Heart left ventricle (tissue), 16 donors: ENCODE measurements at regions not wholly inside any gene's neighbourhood (a gene's known extent, or its start where the extent isn't known, plus 50 kb on each side); places are given as distances from the start of the nearest gene placed in this dataset.
"Not testable (repeated sequence)": the region's sequence is repeated elsewhere in the genome, so short reads cannot be mapped to it uniquely, and the experiment has no call there.

ENCODE experiments used
- ATAC-seq, 4 donors: fragments of 200-7000 bp; cut with Tn5 transposase; one replicate each; pipeline ENCODE4 v1.9.1; 2020 to 2022; ENCODE audit warnings: moderate library complexity in 4 of 4, mild to moderate bottlenecking in 3 of 4, moderate number of reproducible peaks in 1 of 4
- DNase-seq, 5 donors: peaks; one replicate each; pipeline ENCODE4 v3.0.0-alpha.2; 2020
- H3K27ac ChIP-seq, 12 donors: fragments of 200-600 bp; sonication (generic) in 4 of 12; one replicate each; pipeline versions ENCODE4 v1.5.0 to v1.8.0; 2016 to 2022; ENCODE audit warnings: mild to moderate bottlenecking in 2 of 12
- H3K27me3 ChIP-seq, 9 donors: fragments of 200-600 bp; sonication (generic) in 2 of 9; one replicate each; pipeline versions ENCODE4 v1.5.1 to v1.8.0; 2016 to 2022; ENCODE audit warnings: mild to moderate bottlenecking in 3 of 9
- H3K36me3 ChIP-seq, 9 donors: fragments of 200-600 bp; sonication (generic) in 2 of 9; one replicate each; pipeline versions ENCODE4 v1.5.0 to v1.8.0; 2018 to 2022; ENCODE audit warnings: mild to moderate bottlenecking in 2 of 9
- H3K4me1 ChIP-seq, 12 donors: fragments of 200-600 bp; sonication (generic) in 4 of 12; one replicate each; pipeline versions ENCODE4 v1.5.0 to v1.8.0; 2016 to 2022; ENCODE audit warnings: mild to moderate bottlenecking in 3 of 12
- H3K4me3 ChIP-seq, 12 donors: fragments of 200-600 bp; sonication (generic) in 4 of 12; one replicate each; pipeline versions ENCODE4 v1.5.0 to v1.8.0; 2017 to 2022; ENCODE audit warnings: mild to moderate bottlenecking in 9 of 12, moderate library complexity in 4 of 12
- H3K9me3 ChIP-seq, 12 donors: fragments of 200-600 bp; sonication (generic) in 4 of 12; one replicate each; pipeline versions ENCODE4 v1.5.0 to v1.8.0; 2016 to 2022; ENCODE audit warnings: mild to moderate bottlenecking in 1 of 12
- CTCF ChIP-seq, 12 donors: fragments of 200-600 bp; sonication (generic) in 4 of 12; IDR thresholded peaks; one replicate each; pipeline versions ENCODE4 v1.5.0 to v1.8.0; 2018 to 2022; ENCODE audit warnings: antibody characterized with exemption in 12 of 12, mild to moderate bottlenecking in 5 of 12
- POLR2A ChIP-seq, 2 donors: fragments of 450-650 bp; IDR thresholded peaks; one replicate each; pipeline ENCODE4 v1.6.1; 2017; ENCODE audit warnings: antibody characterized with exemption in 2 of 2, mild to moderate bottlenecking in 2 of 2, moderate library complexity in 2 of 2
- WGBS, 4 donors: extraction: QIAGEN DNeasy Blood & Tissue Kit in 2 of 4; methylation state at CpG; one replicate each; pipeline versions ENCODE4 v1.1.5 to v1.1.7; 2013 to 2018; 5-methylcytosine and 5-hydroxymethylcytosine counted together
- intact Hi-C, 10 donors: fragments of 100-400 bp; cut with DNase I; formaldehyde crosslinking; loops; one replicate each; pipeline versions ENCODE4 v1.11.1 to v1.14.2; 2022
- donor health status: ischemic (EF 13 %, LVEDD 7.1; RV severe dilation, severe dysfunction).
- donor health status: healthy with polysubstance abuse.
- donor health status: DM: no; HTN: yes; CAD: no.
- donor health status: DM: no; HTN: no; CAD: no.
- donor health status: ischemic (EF 25% LVEDD 6.9; RV normal size, moderate dysfunction).
- donor health status: ischemic (EF 25% LVEDD 5.7; RV mildly dilated, moderate dysfunction).
- donor health status: healthy.
- donor health status: DM: yes; HTN: yes; CAD: no.
- donor health status: ischemic (EF 35%, LVEDD 5.7; RV mildly dilated, moderate dysfunction).
- donor health status: nonischemic (EF 11% LVEDD 7.7; RV severe dilation, severe dysfunction).
- donor health status: DM: yes; HTN: yes; CAD: no.
- donor health status: PGD.
- donor health status: ischemic (EF 29% LVEDD 5.4; RV normal size, mild dysfunction).
- donor health status: nonischemic (EF 23%, LVEDD 6.1; RV moderate dilation, normal function).

- WGBS, 4 donors, result 50 to 75% (median 52%) methylated on average over 4 of the region's 4 CpGs
- Histone ChIP-seq H3K27ac (no peak overlapping the region), H3K36me3 (no peaks in the 10 kb centered on the region), H3K4me1 (no peaks in the 10 kb centered on the region), H3K9me3 (peaks cover 0 to 7% (median 0%) of the 10 kb centered on the region in 12 donors), H3K27me3 (no peaks in the 10 kb centered on the region), H3K4me3 (no peak overlapping the region)
- intact Hi-C loops, result no loop called here
- DNase-seq, result no peak
- no peak for TF ChIP-seq POLR2A (IDR thresholded peaks at IDR 0.05)
- no peak for TF ChIP-seq CTCF (IDR thresholded peaks at IDR 0.05)
- ATAC-seq, result no peak
These were observed 1519.6 kb downstream of the PCDH9 start for GRCh38 chr13:65710514-65710913.

- H3K27ac ChIP-seq, result no peak overlapping the region
- H3K27me3 ChIP-seq, result no peaks in the 10 kb centered on the region
- TF ChIP-seq POLR2A (IDR thresholded peaks at IDR 0.05) (no peak), CTCF (IDR thresholded peaks at IDR 0.05) (no peak)
- ATAC-seq (no peak), DNase-seq (no peak)
- no peaks in the 10 kb centered on the region for H3K9me3 ChIP-seq
- no peaks in the 10 kb centered on the region for H3K36me3 ChIP-seq
- H3K4me1 ChIP-seq, result no peaks in the 10 kb centered on the region
- H3K4me3 ChIP-seq, result no peak overlapping the region
- intact Hi-C loops, result no loop called here
These were observed 1532.3 kb downstream of the PCDH9 start for GRCh38 chr13:65697843-65698242.

GRCh38 chr13:65679240-65679639 lies 1550.9 kb downstream of the PCDH9 start:
- H3K27me3 ChIP-seq, result no peaks in the 10 kb centered on the region
- intact Hi-C loops, result no loop called here
- WGBS, 4 donors, result 57 to 83% (median 76%) methylated on average over 1 of the region's 1 CpG
- no peaks in the 10 kb centered on the region for H3K4me1 ChIP-seq
- H3K9me3 ChIP-seq, result peaks cover 0 to under 1% (median 0%) of the 10 kb centered on the region in 12 donors
- H3K36me3 ChIP-seq, result no peaks in the 10 kb centered on the region
- H3K27ac ChIP-seq, result no peak overlapping the region
- DNase-seq, result no peak
- no peak for ATAC-seq
- H3K4me3 ChIP-seq, result no peak overlapping the region
- TF ChIP-seq CTCF (IDR thresholded peaks at IDR 0.05), result no peak
- TF ChIP-seq POLR2A (IDR thresholded peaks at IDR 0.05), result no peak

- DNase-seq (no peak), ATAC-seq (no peak)
- WGBS, 4 donors, result 31 to 59% (median 42%) methylated on average over 1 of the region's 1 CpG
- Histone ChIP-seq H3K27ac (no peak overlapping the region), H3K9me3 (peaks cover 0 to 12% (median 0%) of the 10 kb centered on the region in 12 donors), H3K4me1 (no peaks in the 10 kb centered on the region), H3K4me3 (no peak overlapping the region), H3K27me3 (no peaks in the 10 kb centered on the region), H3K36me3 (no peaks in the 10 kb centered on the region)
- TF ChIP-seq POLR2A (IDR thresholded peaks at IDR 0.05), result no peak
- no peak for TF ChIP-seq CTCF (IDR thresholded peaks at IDR 0.05)
- intact Hi-C loops, result no loop called here
These were observed 1552.2 kb downstream of the PCDH9 start for GRCh38 chr13:65677906-65678305.

- H3K27me3 ChIP-seq, H3K4me3 ChIP-seq, H3K4me1 ChIP-seq, ATAC-seq, H3K27ac ChIP-seq, intact Hi-C loops, H3K36me3 ChIP-seq: not testable (repeated sequence)
- DNase-seq, result peak in 1 of 5 donors; percentile 19
- peaks cover 0 to 37% (median 3%) of the 10 kb centered on the region in 12 donors for H3K9me3 ChIP-seq
- WGBS, 4 donors, result 72 to 83% (median 77%) methylated on average over 3 to 5 of the region's 5 CpGs
These were observed 1554.8 kb downstream of the PCDH9 start for GRCh38 chr13:65675383-65675782.
